ENCODE measurements at regions not wholly inside any gene's neighbourhood (a gene's known extent, or its start where the extent isn't known, plus 50 kb on each side); places are given as distances from the start of the nearest gene placed in this dataset.

GRCh38 chr4:132839070-132839469, 310.0 kb upstream of the PCDH10 start:
- no peak overlapping the region for H3K4me3 ChIP-seq (ENCODE audit: low read length)
- DNase-seq (ENCODE audit: low read depth) = no peak
- no peak for TF ChIP-seq CTCF (conservative IDR thresholded peaks at IDR 0.05; ENCODE audit: low read depth, low read length)

- no peak for TF ChIP-seq CTCF (conservative IDR thresholded peaks at IDR 0.05; ENCODE audit: low read depth, low read length)
- DNase-seq (ENCODE audit: low read depth) = no peak
- H3K4me3 ChIP-seq (ENCODE audit: low read length) = no peak overlapping the region
Measured at GRCh38 chr4:132859929-132860328, 289.2 kb upstream of the PCDH10 start.

- no peak overlapping the region for H3K4me3 ChIP-seq (ENCODE audit: low read length)
- DNase-seq (ENCODE audit: low read depth) = no peak
- TF ChIP-seq CTCF (conservative IDR thresholded peaks at IDR 0.05; ENCODE audit: low read depth, low read length) = no peak
Measured at GRCh38 chr4:132860976-132861375, 288.1 kb upstream of the PCDH10 start.

GRCh38 chr4:132863619-132864018, 285.5 kb upstream of the PCDH10 start:
- TF ChIP-seq CTCF (conservative IDR thresholded peaks at IDR 0.05; ENCODE audit: low read depth, low read length) = no peak
- DNase-seq (ENCODE audit: low read depth) = no peak
- H3K4me3 ChIP-seq (ENCODE audit: low read length) = no peak overlapping the region

- no peak for DNase-seq (ENCODE audit: low read depth)
- H3K4me3 ChIP-seq (ENCODE audit: low read length) = no peak overlapping the region
- no peak for TF ChIP-seq CTCF (conservative IDR thresholded peaks at IDR 0.05; ENCODE audit: low read depth, low read length)
Measured at GRCh38 chr4:132865458-132865857, 283.6 kb upstream of the PCDH10 start.

GRCh38 chr4:132865922-132866321, 283.2 kb upstream of the PCDH10 start:
- TF ChIP-seq CTCF (conservative IDR thresholded peaks at IDR 0.05; ENCODE audit: low read depth, low read length) = no peak
- no peak overlapping the region for H3K4me3 ChIP-seq (ENCODE audit: low read length)
- DNase-seq (ENCODE audit: low read depth) = no peak

- no peak for TF ChIP-seq CTCF (conservative IDR thresholded peaks at IDR 0.05; ENCODE audit: low read depth, low read length)
- DNase-seq (ENCODE audit: low read depth) = no peak
- no peak overlapping the region for H3K4me3 ChIP-seq (ENCODE audit: low read length)
Measured at GRCh38 chr4:132866616-132867015, 282.5 kb upstream of the PCDH10 start.

Measured in retinal pigment epithelial cell (primary cell).